ENCODE measurements at regions not wholly inside any gene's neighbourhood (a gene's known extent, or its start where the extent isn't known, plus 50 kb on each side); places are given as distances from the start of the nearest gene placed in this dataset.
"Not testable (repeated sequence)": the region's sequence is repeated elsewhere in the genome, so short reads cannot be mapped to it uniquely, and the experiment has no call there.

DNA sequence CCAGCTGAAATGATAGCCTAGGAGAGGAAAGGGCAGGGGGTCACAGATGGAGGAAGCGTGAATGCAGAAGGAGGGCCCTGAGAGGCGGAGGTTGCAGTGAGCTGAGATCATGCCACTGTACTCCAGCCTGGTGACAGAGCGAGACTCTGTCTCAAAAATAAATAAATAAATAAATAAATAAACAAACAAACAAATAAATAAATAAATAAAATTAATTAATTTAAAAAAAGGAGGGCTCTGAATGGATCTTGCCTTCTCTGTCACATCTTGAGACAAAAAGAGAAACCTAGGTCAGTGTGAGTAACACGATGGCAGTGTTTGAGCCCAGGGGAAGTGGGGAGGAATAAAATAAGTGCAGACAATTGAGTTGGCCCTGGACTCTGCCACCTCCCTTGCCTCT lies 182.3 kb upstream of the DAAM1 start:
- H3K27me3 ChIP-seq (replicated peaks in 1 of 4; ENCODE audit: control insufficient read depth in 3 of 4, extremely low read depth in 1 of 4, insufficient read depth in 3 of 4, low read length in 3 of 4); H2BK12ac ChIP-seq (ENCODE audit: low read depth, low read length); H3K9me3 ChIP-seq (ENCODE audit: insufficient read depth in 2 of 2, low read depth in 1 of 2, low read length in 1 of 2); H2BK15ac ChIP-seq (ENCODE audit: low read length); H3K79me2 ChIP-seq (ENCODE audit: control insufficient read depth in 1 of 2, insufficient read depth in 2 of 2, low read length in 2 of 2); H2AK5ac ChIP-seq (ENCODE audit: low read depth, low read length); H3K4me1 ChIP-seq (replicated peaks in 1 of 4; ENCODE audit: control insufficient read depth in 3 of 4, insufficient read depth in 4 of 4, low read length in 3 of 4); H3K4me3 ChIP-seq (ENCODE audit: extremely low read depth in 1 of 4, insufficient read depth in 2 of 4, low read depth in 3 of 4, low read length in 4 of 4); DNase-seq (ENCODE audit: low read depth in 1 of 2, low spot score in 2 of 2); CTCF ChIA-PET (ENCODE audit: partially characterized antibody); H4K91ac ChIP-seq (replicated peaks; ENCODE audit: insufficient read length, low read length); FAIRE-seq; H3K56ac ChIP-seq (replicated peaks; ENCODE audit: insufficient read length, low read depth, low read length); H3K4me2 ChIP-seq (ENCODE audit: insufficient read depth in 1 of 2, low read depth in 2 of 2, low read length in 2 of 2); H3K79me1 ChIP-seq (ENCODE audit: low read depth, low read length); H3K9ac ChIP-seq (replicated peaks in 1 of 4; ENCODE audit: extremely low read depth in 1 of 4, low read depth in 3 of 4, low read length in 3 of 4); H2BK5ac ChIP-seq (ENCODE audit: low read depth, low read length); H3K23me2 ChIP-seq (ENCODE audit: low read depth, low read length); H3K36me3 ChIP-seq (ENCODE audit: control insufficient read depth in 2 of 4, insufficient read depth in 4 of 4, low read length in 3 of 4); H4K5ac ChIP-seq (ENCODE audit: insufficient read length, low read depth, low read length); H2BK20ac ChIP-seq (ENCODE audit: low read length); H2BK120ac ChIP-seq (replicated peaks; ENCODE audit: low read depth, low read length); H2AFZ ChIP-seq (ENCODE audit: low read length); H3K4ac ChIP-seq (replicated peaks; ENCODE audit: insufficient read length, low read depth, low read length); H3K18ac ChIP-seq (ENCODE audit: extremely low read depth, low read length); H4K20me1 ChIP-seq (replicated peaks in 1 of 2; ENCODE audit: control insufficient read depth in 1 of 2, insufficient read depth in 2 of 2, low read length in 2 of 2); H3K27ac ChIP-seq (ENCODE audit: low read depth, low read length); POLR2A ChIA-PET (ENCODE audit: partially characterized antibody); H3K23ac ChIP-seq (ENCODE audit: insufficient read length); H3K14ac ChIP-seq (ENCODE audit: insufficient read length); H4K8ac ChIP-seq (ENCODE audit: extremely low read depth, insufficient read depth, low read length): not testable (repeated sequence)
- 91% methylated on average over 4 of the region's 4 CpGs; no CpG with 5 or more reads in 1 of the 2 experiments for WGBS, 2 experiments (ENCODE audit: extremely low coverage in 1 of 2, insufficient coverage in 1 of 2, insufficient read length in 1 of 2, insufficient replicate concordance in 2 of 2, low coverage in 1 of 2, low lambda C conversion rate in 2 of 2, missing lambda C conversion rate in 1 of 2)
